ENCODE measurements at regions not wholly inside any gene's neighbourhood (a gene's known extent, or its start where the extent isn't known, plus 50 kb on each side); places are given as distances from the start of the nearest gene placed in this dataset.

GRCh38 chr2:185202381-185202780 lies 536.2 kb upstream of the FSIP2 start:
- TF ChIP-seq CTCF (conservative IDR thresholded peaks at IDR 0.05; ENCODE audit: low read length): no peak
- TF ChIP-seq EZH2phosphoT487 (IDR thresholded peaks at IDR 0.05; ENCODE audit: borderline replicate concordance, low read depth, low read length): no peak
